WTC11 (cell line): ENCODE measurements at regions not wholly inside any gene's neighbourhood (a gene's known extent, or its start where the extent isn't known, plus 50 kb on each side); places are given as distances from the start of the nearest gene placed in this dataset.

Source experiments
- ATAC-seq: fragments of 200-7000 bp; cut with Tn5 transposase; 2 replicates; pipeline ENCODE4 v1.10.0; 2021; ENCODE audit warnings: mild to moderate bottlenecking, moderate library complexity
- CTCF ChIA-PET: fragments of 300-600 bp; sonication (Branson Sonifier 250); formaldehyde crosslinking; loops from one replicate; lab custom pipeline; 2021; ENCODE audit warnings: antibody characterized with exemption; lab: Charles Lee
- POLR2A ChIA-PET: fragments of 350-600 bp; sonication (Branson Sonifier 250); formaldehyde crosslinking; loops from one replicate; lab custom pipeline; 2021; ENCODE audit warnings: antibody characterized with exemption; lab: Charles Lee
- DNase-seq: peaks from one replicate; pipeline ENCODE4 v3.0.0; 2021; ENCODE audit warnings: low spot score
- H3K27ac Mint-ChIP-seq: 2 replicates; pipeline ENCODE4 v1.8.0; 2021; ENCODE audit warnings: mixed read lengths
- H3K27me3 Mint-ChIP-seq: 2 replicates; pipeline ENCODE4 v1.8.0; 2021; ENCODE audit warnings: low read depth, mild to moderate bottlenecking, moderate library complexity, mixed read lengths
- H3K36me3 Mint-ChIP-seq: 2 replicates; pipeline ENCODE4 v1.8.0; 2021; ENCODE audit warnings: mixed read lengths
- H3K4me1 Mint-ChIP-seq: 2 replicates; pipeline ENCODE4 v1.8.0; 2022; ENCODE audit warnings: mixed read lengths
- H3K4me3 Mint-ChIP-seq: 2 replicates; pipeline ENCODE4 v1.8.0; 2021; ENCODE audit warnings: mild to moderate bottlenecking, moderate library complexity, mixed read lengths
- H3K9me3 Mint-ChIP-seq: 2 replicates; pipeline ENCODE4 v1.8.0; 2021; ENCODE audit warnings: mixed read lengths
- EMX1 ChIP-seq: fragments of 250-450 bp; sonication (Bioruptor Pico); IDR thresholded peaks from 2 replicates; pipeline ENCODE4 v1.8.0; 2021; ENCODE audit warnings: mild to moderate bottlenecking
- ERG ChIP-seq: fragments of 250-450 bp; sonication (Bioruptor Pico); IDR thresholded peaks from 2 replicates; pipeline ENCODE4 v1.8.0; 2021; ENCODE audit warnings: mild to moderate bottlenecking
- ESRRA ChIP-seq: sonication (generic); formaldehyde crosslinking; IDR thresholded peaks from 2 replicates; pipeline ENCODE4 v1.8.1; 2022; ENCODE audit warnings: mild to moderate bottlenecking, missing genetic modification reagents, borderline replicate concordance
- FOXP4 ChIP-seq: sonication (generic); formaldehyde crosslinking; IDR thresholded peaks from 2 replicates; pipeline ENCODE4 v1.8.0; 2022; ENCODE audit warnings: mild to moderate bottlenecking, missing genetic modification reagents
- GABPB1 ChIP-seq: sonication (generic); formaldehyde crosslinking; IDR thresholded peaks from 2 replicates; pipeline ENCODE4 v1.8.1; 2023; ENCODE audit warnings: mild to moderate bottlenecking, missing genetic modification reagents
- GTF2I ChIP-seq: fragments of 250-450 bp; sonication (Bioruptor Pico); conservative IDR thresholded peaks from 2 replicates; pipeline ENCODE4 v1.4.0; 2021; ENCODE audit warnings: mild to moderate bottlenecking
- HMGA2 ChIP-seq: fragments of 250-450 bp; sonication (Bioruptor Pico); IDR thresholded peaks from 2 replicates; pipeline ENCODE4 v1.4.0; 2021; ENCODE audit warnings: mild to moderate bottlenecking, moderate library complexity
- JUN ChIP-seq: sonication (generic); formaldehyde crosslinking; IDR thresholded peaks from 2 replicates; pipeline ENCODE4 v1.8.0; 2023; ENCODE audit warnings: mild to moderate bottlenecking, missing genetic modification reagents
- NR3C1 ChIP-seq: sonication (generic); formaldehyde crosslinking; conservative IDR thresholded peaks from 2 replicates; pipeline ENCODE4 v1.8.1; 2023; ENCODE audit warnings: low read depth, mild to moderate bottlenecking, missing genetic modification reagents
- PREB ChIP-seq: sonication (generic); formaldehyde crosslinking; IDR thresholded peaks from 2 replicates; pipeline ENCODE4 v1.8.1; 2022; ENCODE audit warnings: mild to moderate bottlenecking, missing genetic modification reagents, moderate library complexity, borderline replicate concordance
- PRRX2 ChIP-seq: fragments of 250-450 bp; sonication (Bioruptor Pico); IDR thresholded peaks from 2 replicates; pipeline ENCODE4 v1.8.0; 2021; ENCODE audit warnings: mild to moderate bottlenecking
- TCF7 ChIP-seq: sonication (generic); formaldehyde crosslinking; IDR thresholded peaks from 2 replicates; pipeline ENCODE4 v1.8.0; 2022; ENCODE audit warnings: mild to moderate bottlenecking, low read depth, missing genetic modification reagents, moderate library complexity
- ZNF138 ChIP-seq: sonication (generic); formaldehyde crosslinking; conservative IDR thresholded peaks from 2 replicates; pipeline ENCODE4 v1.8.1; 2022; ENCODE audit warnings: mild to moderate bottlenecking, moderate library complexity, missing genetic modification reagents
- ZNF219 ChIP-seq: sonication (generic); formaldehyde crosslinking; IDR thresholded peaks from 2 replicates; pipeline ENCODE4 v1.8.0; 2023; ENCODE audit warnings: missing genetic modification reagents, mild to moderate bottlenecking, borderline replicate concordance
- ZNF532 ChIP-seq: fragments of 250-450 bp; sonication (Bioruptor Pico); IDR thresholded peaks from 2 replicates; pipeline ENCODE4 v1.9.0; 2021; ENCODE audit warnings: mild to moderate bottlenecking, borderline replicate concordance
- ZNF671 ChIP-seq: fragments of 250-450 bp; sonication (Bioruptor Pico); IDR thresholded peaks from 2 replicates; pipeline ENCODE4 v1.8.0; 2021; ENCODE audit warnings: mild to moderate bottlenecking
- ZSCAN18 ChIP-seq: fragments of 250-450 bp; sonication (Bioruptor Pico); IDR thresholded peaks from 2 replicates; pipeline ENCODE4 v2.1.2; 2022; ENCODE audit warnings: mild to moderate bottlenecking, moderate library complexity

- no peak for TF ChIP-seq ERG (CRISPR knock-in tag)
- TF ChIP-seq PRRX2 (CRISPR knock-in tag): no peak
- no peak for TF ChIP-seq FOXP4 (CRISPR knock-in tag)
- TF ChIP-seq GABPB1 (CRISPR knock-in tag): no peak
- TF ChIP-seq ZNF532 (CRISPR knock-in tag): no peak
- no peak for TF ChIP-seq ZNF138 (CRISPR knock-in tag)
- TF ChIP-seq ZNF219 (CRISPR knock-in tag): no peak
- TF ChIP-seq EMX1 (CRISPR knock-in tag): no peak
- TF ChIP-seq ZSCAN18: no peak
These were observed 201.3 kb upstream of the IL12B start (continued) for GRCh38 chr5:159531554-159532105.

GRCh38 chr5:159533197-159533596 lies 202.9 kb upstream of the IL12B start:
- Mint-ChIP-seq H3K9me3 (peaks cover 17% of the 10 kb centered on the region), H3K4me1 (no peaks in the 10 kb centered on the region), H3K36me3 (no peaks in the 10 kb centered on the region), H3K4me3 (no peak overlapping the region), H3K27ac (no peak overlapping the region), H3K27me3 (peaks cover 3% of the 10 kb centered on the region; the same call in 1 of the 2 replicates)
- POLR2A ChIA-PET: no interaction called here
- TF ChIP-seq HMGA2 (CRISPR knock-in tag) (no peak), ESRRA (CRISPR knock-in tag) (no peak), GTF2I (no peak), NR3C1 (CRISPR knock-in tag) (no peak), TCF7 (CRISPR knock-in tag) (no peak), PRRX2 (CRISPR knock-in tag) (no peak), JUN (CRISPR knock-in tag) (no peak), ZNF671 (no peak), PREB (CRISPR knock-in tag) (no peak)
- no peak for DNase-seq
- ATAC-seq: no peak
- CTCF ChIA-PET: interaction anchor here (1.2 kb wide), 1 partner anchor 454 kb away, joined by 3 read pairs; no protein-coding TSS in a partner anchor
